ENCODE measurements at regions not wholly inside any gene's neighbourhood (a gene's known extent, or its start where the extent isn't known, plus 50 kb on each side); places are given as distances from the start of the nearest gene placed in this dataset.

DNA sequence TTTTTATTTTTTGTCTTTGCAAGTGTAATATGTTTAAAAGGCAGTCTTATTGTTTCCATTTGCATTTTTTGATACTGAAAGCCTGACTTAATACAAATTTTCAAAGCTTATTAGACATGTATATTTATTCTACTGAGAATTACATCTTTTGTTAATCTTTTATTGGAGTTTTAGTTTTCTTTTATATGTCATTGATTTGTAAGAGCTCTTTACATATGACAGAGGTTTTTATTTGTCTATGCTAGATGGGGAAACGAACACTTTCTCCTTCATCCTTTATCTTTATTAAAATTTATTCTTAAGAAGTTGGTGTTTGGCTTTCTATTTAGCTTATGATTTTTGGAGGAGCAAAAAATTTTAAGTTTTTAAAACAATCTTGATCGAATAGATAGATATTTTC lies 234.4 kb upstream of the SRRM4 start:
- in situ Hi-C loops (cut with MboI; ENCODE audit: low sequenced_read_pairs, unreplicated experiment): no loop called here
- TF ChIP-seq, protein P1, sequence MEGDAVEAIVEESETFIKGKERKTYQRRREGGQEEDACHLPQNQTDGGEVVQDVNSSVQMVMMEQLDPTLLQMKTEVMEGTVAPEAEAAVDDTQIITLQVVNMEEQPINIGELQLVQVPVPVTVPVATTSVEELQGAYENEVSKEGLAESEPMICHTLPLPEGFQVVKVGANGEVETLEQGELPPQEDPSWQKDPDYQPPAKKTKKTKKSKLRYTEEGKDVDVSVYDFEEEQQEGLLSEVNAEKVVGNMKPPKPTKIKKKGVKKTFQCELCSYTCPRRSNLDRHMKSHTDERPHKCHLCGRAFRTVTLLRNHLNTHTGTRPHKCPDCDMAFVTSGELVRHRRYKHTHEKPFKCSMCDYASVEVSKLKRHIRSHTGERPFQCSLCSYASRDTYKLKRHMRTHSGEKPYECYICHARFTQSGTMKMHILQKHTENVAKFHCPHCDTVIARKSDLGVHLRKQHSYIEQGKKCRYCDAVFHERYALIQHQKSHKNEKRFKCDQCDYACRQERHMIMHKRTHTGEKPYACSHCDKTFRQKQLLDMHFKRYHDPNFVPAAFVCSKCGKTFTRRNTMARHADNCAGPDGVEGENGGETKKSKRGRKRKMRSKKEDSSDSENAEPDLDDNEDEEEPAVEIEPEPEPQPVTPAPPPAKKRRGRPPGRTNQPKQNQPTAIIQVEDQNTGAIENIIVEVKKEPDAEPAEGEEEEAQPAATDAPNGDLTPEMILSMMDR (IDR thresholded peaks at IDR 0.05; ENCODE audit: borderline replicate concordance, control extremely low read depth, extremely low read depth, insufficient read depth, missing control alignments): no peak
- no peak for DNase-seq (ENCODE audit: low spot score)

DNA sequence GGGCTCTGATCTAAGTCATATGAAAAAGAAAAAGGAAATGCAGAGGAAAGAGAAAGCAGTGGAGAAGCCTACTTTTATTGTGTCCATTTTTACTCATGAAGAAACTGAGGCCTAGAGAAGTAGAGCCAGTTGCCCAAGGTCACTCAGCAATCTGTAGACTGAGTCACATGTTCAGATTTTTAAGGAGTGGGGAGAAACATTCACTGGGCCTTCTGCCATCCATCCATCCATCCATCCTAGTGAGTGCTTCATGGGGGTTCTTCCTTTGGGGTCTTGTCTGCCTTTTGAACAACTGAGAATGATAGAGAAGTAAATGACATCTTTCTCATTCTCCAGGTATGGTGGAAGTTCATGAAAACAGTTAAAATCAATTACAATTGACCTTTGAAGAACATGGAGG lies 233.6 kb upstream of the SRRM4 start:
- TF ChIP-seq, protein P1 (IDR thresholded peaks at IDR 0.05; ENCODE audit: borderline replicate concordance, control extremely low read depth, extremely low read depth, insufficient read depth, missing control alignments): no peak
- DNase-seq (ENCODE audit: low spot score): no peak
- in situ Hi-C loops (cut with MboI; ENCODE audit: low sequenced_read_pairs, unreplicated experiment): no loop called here

DNA sequence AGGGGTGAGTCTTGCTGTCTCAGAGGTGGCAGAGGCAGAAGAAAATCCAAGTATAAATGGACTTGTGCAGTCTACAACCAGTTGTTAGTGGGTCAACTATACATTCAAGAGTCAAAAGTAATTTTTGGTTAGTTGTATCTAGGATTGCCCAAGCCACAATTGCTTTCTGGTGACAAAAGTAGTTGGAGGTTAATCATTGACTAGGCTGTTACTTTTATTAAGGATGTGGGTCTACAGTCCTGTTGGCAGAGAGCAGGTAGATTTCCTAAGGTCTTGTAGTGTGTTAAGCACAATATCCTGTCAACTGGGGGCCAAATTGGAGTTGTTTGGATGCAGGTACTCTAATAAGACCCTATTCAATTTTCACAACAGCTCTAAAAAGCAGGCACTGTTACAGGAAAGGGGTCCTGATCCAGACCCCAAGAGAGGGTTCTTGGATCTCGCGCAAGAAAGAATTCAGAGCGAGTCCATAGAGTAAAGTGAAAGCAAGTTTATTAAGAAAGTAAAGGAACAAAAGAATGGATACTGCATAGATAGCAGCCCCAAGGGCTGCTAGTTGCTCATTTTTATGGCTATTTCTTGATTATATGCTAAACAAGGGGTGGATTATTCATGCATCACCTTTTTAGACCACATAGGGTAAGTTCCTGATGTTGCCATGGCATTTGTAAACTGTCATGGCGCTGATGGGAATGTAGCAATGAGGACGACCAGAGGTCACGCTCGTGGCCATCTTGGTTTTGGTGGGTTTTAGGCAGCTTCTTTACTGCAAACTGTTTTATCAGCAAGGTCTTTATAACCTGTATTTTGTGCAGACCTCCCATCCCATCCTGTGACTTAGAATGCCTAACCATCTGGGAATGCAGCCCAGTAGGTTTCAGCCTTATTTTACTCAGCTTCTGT lies 232.6 kb upstream of the SRRM4 start:
- TF ChIP-seq, protein P1 (IDR thresholded peaks at IDR 0.05; ENCODE audit: borderline replicate concordance, control extremely low read depth, extremely low read depth, insufficient read depth, missing control alignments): no peak
- in situ Hi-C loops (cut with MboI; ENCODE audit: low sequenced_read_pairs, unreplicated experiment): no loop called here
- no peak for DNase-seq (ENCODE audit: low spot score)

GRCh38 chr12:118749646-118750045 lies 231.7 kb upstream of the SRRM4 start:
- TF ChIP-seq, protein P1 (IDR thresholded peaks at IDR 0.05; ENCODE audit: borderline replicate concordance, control extremely low read depth, extremely low read depth, insufficient read depth, missing control alignments): no peak
- in situ Hi-C loops (cut with MboI; ENCODE audit: low sequenced_read_pairs, unreplicated experiment): no loop called here

GRCh38 chr12:118750666-118751065 lies 230.7 kb upstream of the SRRM4 start:
- no peak for DNase-seq (ENCODE audit: low spot score)
- TF ChIP-seq, protein P1 (IDR thresholded peaks at IDR 0.05; ENCODE audit: borderline replicate concordance, control extremely low read depth, extremely low read depth, insufficient read depth, missing control alignments): no peak
- in situ Hi-C loops (cut with MboI; ENCODE audit: low sequenced_read_pairs, unreplicated experiment): no loop called here

More at GRCh38 chr12:118749646-118750045, 231.7 kb upstream of the SRRM4 start:
- DNase-seq (ENCODE audit: low spot score): no peak

DNA sequence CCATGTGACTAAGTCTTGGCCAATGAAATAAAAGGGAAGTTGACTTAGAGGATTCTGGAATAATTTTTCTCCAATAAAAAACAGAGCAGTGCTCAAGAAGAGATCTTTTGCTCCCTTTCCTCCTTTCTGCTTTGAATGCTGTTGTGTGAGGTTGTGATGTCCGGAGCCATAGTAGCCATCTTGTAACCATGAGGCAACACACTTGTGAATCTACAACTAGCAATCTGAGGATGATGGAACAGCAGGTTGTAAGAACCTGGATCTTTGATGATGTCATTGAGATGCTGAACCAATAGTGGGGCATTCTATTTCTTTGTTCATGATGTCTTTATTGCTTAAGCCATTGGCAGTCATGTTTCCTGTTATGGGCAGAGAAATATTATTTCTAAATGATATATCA lies 230.0 kb upstream of the SRRM4 start:
- in situ Hi-C loops (cut with MboI; ENCODE audit: low sequenced_read_pairs, unreplicated experiment): no loop called here
- TF ChIP-seq, protein P1 (IDR thresholded peaks at IDR 0.05; ENCODE audit: borderline replicate concordance, control extremely low read depth, extremely low read depth, insufficient read depth, missing control alignments): no peak
- DNase-seq (ENCODE audit: low spot score): no peak
